ENCODE measurements at regions not wholly inside any gene's neighbourhood (a gene's known extent, or its start where the extent isn't known, plus 50 kb on each side); places are given as distances from the start of the nearest gene placed in this dataset.

DNA sequence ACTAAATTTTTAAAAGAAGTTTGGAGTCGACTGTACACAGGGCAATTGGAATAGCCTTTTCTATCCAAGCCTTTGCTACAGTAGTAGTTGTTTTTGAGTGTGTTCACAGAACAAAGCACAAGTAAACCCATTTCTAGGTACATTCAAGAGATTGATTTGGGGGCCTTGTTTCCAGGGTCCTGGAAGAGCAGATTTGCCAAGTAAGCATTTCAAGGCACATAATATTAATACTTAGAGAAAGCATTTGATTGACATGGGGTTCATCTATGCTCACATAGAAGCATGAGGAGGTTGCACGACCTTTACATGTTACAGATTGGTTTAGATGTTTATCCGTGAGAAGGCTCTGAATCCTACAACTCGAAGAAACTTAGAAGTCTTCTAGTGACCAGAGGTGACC lies 324.1 kb downstream of the MYCN start:
- DNase-seq = no peak

DNA sequence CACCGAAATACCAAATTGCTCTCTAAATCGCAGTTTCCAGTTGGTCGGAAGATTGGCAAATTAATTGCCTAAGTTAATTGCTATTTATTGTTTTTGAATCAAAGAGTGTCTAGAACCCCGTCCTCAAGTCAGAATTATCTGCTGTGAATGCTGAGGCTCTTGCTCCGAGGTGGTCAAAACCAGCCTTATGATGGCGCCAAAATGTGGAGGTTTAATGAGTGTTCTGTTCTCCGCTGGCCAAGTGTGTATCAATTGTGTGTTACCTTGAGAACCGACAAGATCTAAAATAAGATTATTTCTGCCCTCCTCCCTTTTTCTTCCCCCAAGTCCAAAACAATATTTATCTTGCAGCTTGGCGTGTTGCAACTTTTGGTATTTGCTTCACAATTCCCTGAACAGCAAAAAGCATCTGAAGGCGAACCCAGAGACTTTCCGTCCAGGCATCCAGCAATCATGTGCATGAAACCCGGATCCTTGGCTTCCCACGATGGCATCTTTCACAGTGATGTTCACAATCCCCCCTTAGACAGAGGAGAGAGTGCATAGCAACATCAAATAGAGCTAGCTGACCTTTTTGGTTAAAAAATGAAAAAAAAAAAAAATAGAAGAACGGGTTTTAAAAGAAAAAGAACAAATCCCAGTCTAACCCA lies 323.0 kb downstream of the MYCN start:
- no peak for DNase-seq

DNA sequence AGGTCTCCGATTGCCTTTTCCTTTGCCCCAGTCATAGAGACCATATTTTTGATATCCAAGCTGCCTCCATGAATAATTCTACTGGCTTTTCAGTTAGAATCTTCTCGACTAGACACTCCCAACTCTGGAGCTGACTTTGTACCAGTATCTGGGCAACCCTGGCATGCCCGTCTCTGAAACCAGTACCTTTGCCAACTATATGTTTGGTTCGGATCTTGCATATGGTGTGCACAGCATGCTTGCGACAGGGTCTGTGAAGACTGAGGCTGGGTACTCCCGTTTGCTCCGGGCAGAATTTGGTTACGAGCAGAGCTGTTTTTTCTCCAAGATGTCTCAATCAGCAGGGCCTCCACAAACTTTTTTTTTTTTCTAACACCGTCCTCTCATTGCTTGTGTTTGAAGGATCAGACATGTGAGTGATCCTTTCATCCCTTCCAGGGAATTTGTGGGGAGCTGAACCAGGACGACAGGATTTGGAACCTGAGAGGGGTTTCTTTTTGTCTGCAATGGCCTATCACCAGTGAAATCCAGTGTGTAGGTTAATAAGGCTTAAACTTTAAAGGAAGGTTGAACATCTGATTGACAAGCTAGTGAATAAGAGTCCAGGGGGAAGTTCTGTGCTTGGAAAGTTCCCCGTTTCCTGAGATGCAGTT lies 322.3 kb downstream of the MYCN start:
- no peak for DNase-seq

DNA sequence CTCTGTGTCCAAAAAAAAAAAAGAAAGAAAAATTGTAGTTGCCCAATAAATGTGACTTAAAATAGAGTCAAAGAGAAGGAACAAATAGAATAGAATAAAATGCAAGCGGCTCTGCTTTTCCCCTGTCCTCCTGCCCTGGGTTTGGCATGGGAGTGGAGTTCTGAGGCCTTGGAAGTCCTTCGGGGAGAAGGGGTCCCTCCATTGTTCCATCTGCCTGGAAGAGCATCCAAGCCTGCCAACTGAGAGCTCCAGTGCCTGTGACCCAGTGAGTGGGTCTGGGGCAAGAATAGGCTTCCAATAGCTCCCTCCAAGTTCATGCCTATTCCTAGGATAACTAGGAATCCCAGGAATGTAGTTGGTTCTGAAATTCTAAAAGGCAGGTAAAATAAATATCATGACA lies 321.4 kb downstream of the MYCN start:
- no peak for DNase-seq

DNA sequence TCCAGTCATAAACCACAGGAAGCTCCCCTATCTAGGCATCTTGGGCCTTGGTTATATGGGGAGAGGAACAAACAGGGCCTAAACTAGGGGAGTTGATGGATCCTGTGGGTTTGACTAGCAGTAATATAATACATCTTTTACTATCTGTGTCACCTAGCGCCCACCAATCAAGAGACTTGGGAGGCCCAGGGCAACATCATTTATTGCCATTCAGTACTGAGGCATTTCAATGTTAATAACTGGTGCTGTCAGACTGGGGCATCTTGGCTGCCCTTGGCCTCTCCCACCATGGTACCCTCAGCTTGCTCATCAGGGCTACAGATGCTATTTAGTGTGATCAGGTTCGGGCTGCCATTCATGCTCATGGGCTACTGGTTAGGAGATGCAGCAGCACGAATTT lies 320.7 kb downstream of the MYCN start:
- DNase-seq = no peak

DNA sequence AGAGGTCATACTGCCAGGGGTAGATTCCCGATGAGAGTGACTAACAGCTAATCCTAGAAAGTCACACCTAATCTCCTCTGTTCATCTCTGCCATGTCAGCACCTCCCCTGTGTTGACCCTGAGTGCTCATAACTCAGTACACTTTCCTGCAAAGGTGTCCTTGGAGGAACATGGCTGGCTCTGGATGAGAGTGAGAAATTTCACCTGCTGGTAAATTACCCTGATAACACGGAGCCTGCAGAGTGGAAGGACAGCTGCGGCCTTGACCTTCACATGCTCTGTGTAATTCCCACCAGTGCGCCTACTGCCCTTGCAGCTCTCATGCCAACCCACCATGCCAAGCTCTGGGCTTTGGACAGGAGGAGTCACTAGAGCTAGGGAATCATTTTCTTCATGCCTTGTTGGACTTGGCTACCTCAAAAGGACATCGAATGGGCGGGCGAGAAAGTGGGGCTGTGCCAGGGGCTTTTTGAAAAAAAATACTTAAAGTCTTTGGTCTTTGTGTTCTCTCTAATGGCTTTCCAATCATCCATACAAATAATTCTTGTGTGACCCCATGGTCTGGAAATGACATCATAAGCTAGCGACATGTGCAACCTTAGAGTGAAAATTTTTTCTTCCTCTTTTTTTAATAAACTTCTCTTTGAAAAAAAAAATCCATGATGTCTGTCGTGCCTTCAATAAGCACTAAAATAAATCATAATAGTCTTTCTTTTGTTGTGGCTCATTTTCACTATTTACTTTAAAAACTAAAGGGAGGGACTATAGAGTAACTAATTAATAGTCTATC lies 319.9 kb downstream of the MYCN start:
- no peak for DNase-seq

DNA sequence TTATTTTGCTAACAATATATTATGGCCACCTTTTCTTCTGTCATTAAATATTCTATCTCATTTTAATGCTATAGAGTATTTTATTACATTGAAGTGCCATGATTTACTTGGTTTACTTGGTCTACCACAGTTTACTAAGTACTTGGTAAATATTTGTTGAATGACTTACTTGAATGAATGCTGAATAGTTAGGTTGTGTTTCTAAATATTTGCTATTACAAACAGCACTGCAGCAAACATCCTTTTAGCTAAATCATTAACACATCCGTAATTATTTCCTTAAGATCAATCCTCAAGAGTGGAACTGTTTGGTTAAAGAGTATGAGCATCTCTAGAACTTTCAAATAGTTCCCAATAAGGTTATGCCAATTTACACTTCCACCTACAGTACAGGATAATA lies 318.7 kb downstream of the MYCN start:
- no peak for DNase-seq

DNA sequence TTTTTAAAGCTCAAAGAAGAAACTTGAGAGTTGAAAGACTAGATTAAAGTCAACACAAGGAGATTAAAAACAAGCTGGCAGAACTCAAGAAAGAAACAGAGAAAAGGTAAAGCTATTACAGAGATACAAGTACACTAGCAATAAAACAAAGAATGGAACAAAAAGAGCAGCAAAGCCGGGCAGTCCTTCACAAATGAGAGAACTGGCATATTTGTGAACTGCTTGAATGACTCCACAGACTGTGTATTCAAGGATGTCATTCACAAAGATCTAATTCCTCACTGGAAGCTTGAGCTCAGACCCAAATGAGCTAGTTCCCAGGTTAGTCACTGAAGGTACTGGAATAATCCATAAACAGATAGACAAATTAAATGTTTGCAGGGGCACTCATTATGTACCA lies 318.0 kb downstream of the MYCN start:
- DNase-seq = no peak

DNA sequence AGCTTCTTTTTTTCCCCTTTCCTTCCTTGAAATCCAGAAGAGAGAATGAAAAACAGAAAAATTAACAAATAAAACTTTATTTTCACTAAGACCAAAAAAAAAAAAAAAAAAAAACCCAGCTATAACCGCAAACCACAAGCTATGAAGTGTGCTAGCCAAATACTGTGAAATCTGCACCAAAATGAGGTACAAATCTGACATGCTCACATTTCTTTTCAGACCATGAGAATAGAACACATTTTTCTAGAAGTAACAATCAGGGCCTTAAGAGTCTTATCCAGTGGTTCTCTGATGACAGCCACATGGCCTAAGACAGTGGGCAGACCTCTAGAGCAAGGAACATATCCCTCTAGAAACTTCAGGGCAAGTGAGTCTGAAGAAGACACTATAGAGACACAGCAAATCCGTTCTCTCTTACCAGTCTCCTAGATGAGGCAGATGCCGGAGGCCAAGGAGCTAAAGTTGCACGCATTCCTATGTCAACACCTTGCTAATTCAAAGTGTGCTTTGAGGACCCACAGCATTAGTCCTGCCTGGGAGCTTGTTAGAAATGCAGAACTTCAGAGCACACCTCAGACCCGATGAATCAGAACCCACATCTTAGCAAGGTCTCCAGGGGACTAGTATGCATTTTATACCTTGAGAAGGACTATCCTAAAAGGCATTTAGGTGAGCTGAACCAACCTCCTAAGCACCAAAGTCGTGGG lies 317.1 kb downstream of the MYCN start:
- DNase-seq = no peak

DNA sequence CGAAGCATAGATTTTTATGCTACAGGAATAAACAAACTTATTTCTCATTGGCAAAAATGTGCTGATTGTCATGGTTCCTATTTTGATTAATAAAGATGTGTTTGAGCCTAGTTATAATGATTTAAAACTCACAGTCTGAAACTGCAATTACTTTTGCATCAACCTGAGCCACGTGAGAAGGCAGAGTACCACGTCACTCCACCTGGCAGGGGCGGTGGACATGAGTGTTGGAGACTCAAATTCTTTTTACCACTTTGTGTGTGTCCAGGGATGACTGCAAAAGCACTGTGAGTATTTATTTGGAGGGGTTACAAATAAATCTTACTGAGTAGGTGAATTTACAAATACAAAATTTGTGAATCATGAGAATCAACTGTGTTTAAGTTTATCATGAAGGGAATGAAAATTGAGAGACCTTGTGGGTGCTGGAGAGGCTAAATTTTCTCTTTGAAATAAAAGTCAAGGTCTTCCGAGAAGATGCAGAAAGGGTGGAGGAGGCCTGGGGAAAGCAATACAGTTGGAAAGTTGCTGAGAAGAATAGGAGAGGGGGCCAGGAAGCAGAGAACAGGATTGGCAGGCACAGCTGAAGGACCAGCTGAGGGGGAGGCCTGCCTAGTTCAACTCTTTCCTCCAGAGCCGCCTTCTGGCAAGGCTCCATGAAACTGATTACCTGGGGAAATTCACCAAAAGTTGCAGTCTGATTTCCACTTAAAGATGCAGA lies 316.4 kb downstream of the MYCN start:
- DNase-seq = no peak

DNA sequence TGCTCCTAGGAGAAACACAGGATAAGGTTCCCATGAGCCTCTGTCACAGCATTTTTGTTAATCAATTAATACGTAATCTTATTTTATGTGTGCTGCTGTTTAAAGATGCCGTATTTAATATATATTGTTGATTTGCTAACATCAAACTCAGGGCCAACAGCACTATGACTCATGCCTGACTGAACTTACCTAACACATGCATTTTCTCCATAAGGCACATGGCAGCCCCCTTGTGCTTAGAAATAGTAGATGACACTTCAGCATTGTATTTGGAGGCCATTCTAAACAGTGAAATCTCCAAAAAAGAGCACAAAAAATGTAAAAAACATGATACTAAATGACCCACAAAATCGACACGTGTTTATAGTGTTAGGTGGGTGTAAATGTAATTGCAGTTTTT lies 314.8 kb downstream of the MYCN start:
- no peak for DNase-seq

DNA sequence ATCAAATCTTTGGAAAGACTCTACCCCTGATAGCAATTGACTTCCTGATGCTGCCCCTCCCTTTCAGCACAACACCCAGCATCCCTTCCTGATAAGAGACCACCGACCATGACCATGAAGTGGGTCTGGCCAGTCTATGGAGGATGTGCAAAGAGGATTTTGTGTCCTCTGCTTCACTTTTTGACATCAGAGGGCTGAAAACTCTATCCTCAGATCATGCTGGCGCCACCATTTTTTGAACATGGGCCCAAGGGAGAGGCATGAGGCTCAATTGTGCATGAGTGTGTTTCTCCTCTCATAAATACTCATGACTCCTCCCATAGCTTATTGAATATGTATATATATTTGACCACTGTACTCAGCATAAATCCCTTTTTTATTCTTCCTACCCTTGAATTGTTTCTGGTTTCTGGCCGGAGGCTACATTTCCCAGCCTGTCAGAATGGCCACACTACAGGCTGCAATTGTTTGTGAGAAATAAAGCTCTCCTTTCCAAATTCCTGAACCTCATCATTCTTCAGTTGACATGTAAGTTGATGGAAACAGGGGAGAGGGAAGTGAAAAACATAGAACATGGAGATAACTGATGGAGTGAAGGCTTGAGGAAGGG lies 314.1 kb downstream of the MYCN start:
- no peak for DNase-seq

DNA sequence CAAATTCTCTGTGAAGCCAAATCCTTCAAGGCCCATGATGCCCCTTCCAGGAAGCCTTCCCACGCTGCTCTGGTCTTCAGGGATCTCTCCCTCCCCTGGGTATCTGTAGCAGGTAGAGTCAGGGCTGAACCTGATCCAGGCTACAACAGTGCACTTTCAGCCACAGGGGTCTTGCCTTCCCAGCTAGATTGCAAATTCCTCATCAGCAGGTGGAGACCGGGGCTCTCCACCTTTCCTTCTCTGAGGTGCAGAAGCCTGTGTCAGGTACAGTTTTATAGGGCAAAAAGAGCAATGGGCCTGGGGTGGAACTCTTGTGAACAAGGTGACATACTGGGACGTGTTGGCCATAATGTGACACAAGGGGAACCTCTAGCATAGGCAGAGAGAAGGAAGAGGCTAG lies 312.9 kb downstream of the MYCN start:
- DNase-seq = no peak

DNA sequence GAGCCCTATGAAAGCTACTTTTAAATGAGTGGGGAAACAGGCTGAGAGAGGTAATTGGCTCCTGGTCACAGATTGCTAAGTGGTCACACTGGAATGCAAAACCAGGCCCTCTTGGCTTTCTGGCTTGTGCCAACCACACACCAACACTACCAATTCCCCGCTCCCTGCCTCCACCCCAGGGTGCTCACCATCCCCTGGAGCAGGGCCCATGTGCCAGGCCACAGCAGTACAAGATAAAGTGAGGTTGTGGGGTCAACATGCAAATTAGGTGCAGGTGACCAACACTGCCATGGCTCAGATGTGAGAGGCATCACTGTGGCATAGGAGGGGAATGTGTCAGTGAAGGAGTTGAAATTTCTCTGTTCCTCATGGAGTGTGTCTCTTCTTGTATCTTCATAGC lies 312.5 kb downstream of the MYCN start:
- no peak for DNase-seq

DNA sequence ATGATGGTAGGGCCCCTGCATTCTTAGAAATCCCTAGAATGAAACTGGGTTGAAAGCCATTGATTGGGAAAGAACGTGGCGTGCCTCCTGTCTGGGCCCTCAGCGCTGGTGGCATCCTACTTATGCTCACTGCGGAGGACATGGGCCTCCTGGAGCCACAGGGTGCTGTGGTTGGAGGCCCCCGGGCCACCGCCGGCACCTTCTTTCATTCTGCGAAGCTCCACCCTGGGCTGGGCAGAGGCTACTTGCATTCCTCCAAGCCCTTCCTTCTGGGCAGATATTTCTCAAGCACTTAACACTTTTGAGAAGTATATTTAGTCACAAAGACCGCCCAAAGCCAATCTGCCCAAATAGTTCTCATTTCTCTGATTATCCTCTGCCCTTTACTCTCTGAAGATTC lies 311.9 kb downstream of the MYCN start:
- DNase-seq = no peak

DNA sequence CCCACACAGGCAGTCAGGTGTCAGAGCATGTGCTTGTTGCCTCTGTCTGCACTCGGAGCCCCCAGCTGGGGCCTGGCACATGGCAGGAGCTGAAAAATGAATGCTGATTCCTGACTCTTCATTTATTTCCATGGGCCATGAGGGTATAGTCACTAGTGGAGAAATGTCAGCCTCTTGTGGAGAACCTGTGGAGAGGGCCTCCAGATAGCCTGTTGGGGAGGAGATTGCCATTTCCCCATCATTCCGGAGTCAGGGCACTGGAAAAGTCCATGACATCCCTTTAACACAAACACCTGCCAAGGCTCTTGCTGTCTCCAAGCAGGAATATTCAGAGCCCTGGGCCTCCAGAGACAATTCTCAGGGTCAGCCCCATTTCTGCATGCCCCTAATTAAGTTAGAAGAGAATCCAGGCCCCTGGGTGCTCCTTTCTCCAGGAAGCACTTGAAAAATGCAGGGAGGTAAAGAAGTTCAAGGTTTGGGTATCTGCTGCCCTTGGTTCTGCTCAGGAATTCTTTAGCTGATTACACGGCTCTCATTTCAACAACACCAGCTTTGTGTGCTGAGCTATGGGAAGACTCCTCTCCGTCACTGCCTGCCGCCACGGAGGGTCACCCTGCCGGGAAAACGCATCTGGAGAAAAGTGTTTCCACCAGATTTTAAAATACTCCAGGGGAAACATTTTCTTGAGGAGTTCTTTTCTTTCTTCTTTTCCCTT lies 311.3 kb downstream of the MYCN start:
- DNase-seq = no peak

DNA sequence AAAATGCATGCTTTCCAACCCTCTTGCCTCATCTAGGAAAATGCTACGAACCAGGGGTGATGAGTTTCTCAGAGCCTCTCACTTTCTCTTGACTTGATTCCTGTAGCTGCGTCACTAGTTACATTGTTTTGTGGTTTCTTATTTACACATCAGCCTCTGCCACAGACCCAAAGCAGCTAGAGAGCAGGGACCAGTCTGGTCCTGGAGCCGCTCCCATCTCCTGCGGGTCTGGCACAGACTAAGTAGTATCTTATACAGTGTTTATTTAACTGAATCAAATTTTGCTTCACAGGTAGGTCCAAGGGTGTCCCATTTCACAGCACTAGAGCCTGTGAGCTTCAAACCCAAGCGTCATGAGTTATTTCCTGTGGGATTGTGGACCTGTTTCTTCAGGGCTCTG lies 310.5 kb downstream of the MYCN start:
- no peak for DNase-seq

DNA sequence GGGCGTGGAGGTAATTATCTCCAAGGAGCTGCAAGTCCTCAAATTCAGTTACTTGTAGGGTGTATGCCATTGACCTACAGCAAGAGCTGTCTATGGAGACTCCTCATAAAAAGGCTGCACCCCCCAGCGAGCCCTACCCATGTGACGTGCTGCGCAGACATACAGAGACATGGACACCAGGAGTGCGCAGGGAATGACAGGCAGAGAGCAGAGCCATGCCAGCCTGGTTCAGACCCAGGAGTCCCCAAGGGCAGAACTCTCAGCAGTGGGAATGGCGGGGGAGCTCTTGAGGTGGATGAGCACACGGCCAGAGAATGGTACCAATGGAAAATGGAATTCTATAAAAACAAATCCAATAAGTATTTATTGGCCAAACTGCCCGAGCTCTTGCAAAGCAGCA lies 310.1 kb downstream of the MYCN start:
- no peak for DNase-seq

DNA sequence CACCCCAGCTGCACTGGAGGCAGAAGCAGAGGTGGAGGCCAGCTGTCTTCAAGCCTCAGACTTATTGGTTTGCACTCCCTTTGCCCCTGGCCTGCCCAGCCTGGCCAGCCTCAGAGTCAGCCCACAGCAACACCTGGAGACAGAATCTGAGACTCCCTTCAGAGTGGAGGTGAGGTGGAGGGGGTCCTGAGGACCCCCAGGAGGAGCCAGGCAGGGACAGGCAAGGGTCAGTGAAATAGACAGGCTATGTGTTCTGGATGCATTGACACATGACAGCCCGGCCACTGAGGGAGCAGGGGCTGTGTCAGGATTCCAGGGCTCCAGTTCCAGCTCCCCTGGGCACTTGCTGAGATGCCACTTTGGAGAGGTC lies 309.7 kb downstream of the MYCN start:
- DNase-seq = no peak

DNA sequence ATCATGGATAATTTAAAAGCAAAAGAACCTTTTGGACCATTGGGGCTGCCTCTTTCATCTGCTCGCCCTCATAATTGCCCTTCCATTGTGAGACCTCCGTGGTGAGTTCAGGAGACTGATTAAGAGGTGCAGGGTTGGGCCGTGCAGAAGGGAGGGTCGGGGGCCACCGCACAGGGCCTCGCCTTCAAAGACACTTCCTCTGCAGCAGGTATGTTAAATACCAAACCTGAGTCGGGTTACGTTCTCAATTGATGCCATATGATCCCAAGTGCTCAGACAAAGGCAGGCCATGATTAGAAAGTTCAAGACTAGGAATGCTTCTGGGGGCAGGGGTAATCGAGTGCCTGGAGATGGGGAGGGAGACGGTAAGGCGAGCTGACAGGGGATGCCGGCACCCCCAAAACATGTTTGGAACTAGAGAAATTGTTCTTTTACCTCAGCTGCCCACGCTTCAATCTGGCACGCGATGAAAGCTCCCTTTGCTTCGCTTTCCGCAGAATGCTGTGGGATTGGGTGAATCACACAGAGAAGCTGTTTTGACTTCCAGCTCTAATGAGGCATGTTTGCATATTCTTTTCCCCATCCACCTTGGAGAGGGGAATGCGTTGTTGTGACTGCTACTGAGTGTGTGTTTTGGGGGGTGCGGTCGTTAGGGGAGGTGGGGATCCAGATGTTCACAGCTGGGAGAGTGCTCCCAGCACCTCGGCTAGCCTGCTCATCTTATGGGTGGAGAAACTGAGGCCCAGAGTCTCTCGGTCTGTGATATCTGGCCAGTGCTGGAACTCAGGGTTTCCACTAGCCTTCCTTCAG lies 309.1 kb downstream of the MYCN start:
- DNase-seq = no peak

DNA sequence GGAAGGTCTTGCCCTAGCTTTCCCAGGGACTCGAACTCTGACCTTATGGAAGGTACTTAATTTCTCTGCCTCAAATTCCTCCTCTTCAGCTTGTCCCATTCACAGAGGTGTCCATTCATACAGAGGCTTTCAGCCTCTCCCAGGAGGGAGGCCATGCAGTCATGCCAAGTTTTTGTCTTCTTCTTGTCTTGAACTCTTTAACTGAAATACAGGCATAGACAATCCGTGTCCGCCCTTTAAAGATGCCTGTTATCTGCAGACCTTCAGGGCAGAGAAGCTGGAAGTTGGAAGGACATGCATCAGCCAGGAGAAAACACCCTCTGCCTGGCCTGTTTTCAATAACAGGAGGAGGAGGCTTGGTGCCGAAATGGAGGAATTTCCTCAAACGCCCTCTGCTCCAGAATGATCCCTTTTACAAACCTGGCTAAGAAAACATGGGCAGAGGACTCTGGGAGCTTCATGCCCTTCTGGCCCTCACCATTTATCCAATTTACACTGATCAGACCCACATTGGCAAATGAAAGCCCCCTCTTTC lies 308.3 kb downstream of the MYCN start:
- DNase-seq = no peak

All from NCI-H187 treated with DMSO at 0.1 percent for 48 hours (cell line).